Neuronal stem cell (in vitro differentiated cells): ENCODE measurements at regions not wholly inside any gene's neighbourhood (a gene's known extent, or its start where the extent isn't known, plus 50 kb on each side); places are given as distances from the start of the nearest gene placed in this dataset.

ENCODE experiments used
- DNase-seq: peaks from one replicate; pipeline ENCODE4 v3.0.0-alpha.2; 2013; ENCODE audit warnings: low spot score
- H2AFZ ChIP-seq: one replicate; pipeline ENCODE4 v1.6.1; 2013; ENCODE audit warnings: mild to moderate bottlenecking, low read length, inconsistent platforms
- H2AK5ac ChIP-seq: 2 replicates; pipeline ENCODE4 v1.6.1; 2013; ENCODE audit warnings: low read depth, mild to moderate bottlenecking, inconsistent platforms, low read length, moderate library complexity, mixed read lengths
- H2BK120ac ChIP-seq: 2 replicates; pipeline ENCODE4 v1.6.1; 2013; ENCODE audit warnings: low read depth, mild to moderate bottlenecking, inconsistent platforms, low read length, moderate library complexity, mixed read lengths
- H2BK12ac ChIP-seq: one replicate; pipeline ENCODE4 v1.6.1; 2013; ENCODE audit warnings: low read length, inconsistent platforms
- H2BK15ac ChIP-seq: 2 replicates; pipeline ENCODE4 v1.6.1; 2013; ENCODE audit warnings: mild to moderate bottlenecking, low read length, inconsistent platforms, mixed read lengths
- H2BK5ac ChIP-seq: one replicate; pipeline ENCODE4 v1.6.1; 2013; ENCODE audit warnings: inconsistent platforms, mild to moderate bottlenecking, low read length, moderate library complexity
- H3K14ac ChIP-seq: one replicate; pipeline ENCODE4 v1.6.1; 2013; ENCODE audit warnings: low read length, inconsistent platforms
- H3K18ac ChIP-seq: 2 replicates; pipeline ENCODE4 v1.6.1; 2013; ENCODE audit warnings: low read length, inconsistent platforms
- H3K23ac ChIP-seq: 2 replicates; pipeline ENCODE4 v1.6.1; 2013; ENCODE audit warnings: low read depth, mild to moderate bottlenecking, mixed read lengths, low read length, inconsistent platforms; ENCODE audit not compliant: poor library complexity
- H3K27ac ChIP-seq: replicated peaks from 3 replicates; pipeline ENCODE4 v1.5.1; 2013; ENCODE audit warnings: low read length, inconsistent platforms
- H3K27me3 ChIP-seq, 3 experiments: 2 replicates each; pipeline ENCODE4 v1.6.1; 2013; ENCODE audit warnings: low read length in 3 of 3, mild to moderate bottlenecking in 2 of 3, inconsistent platforms in 1 of 3, low read depth in 1 of 3, mixed read lengths in 1 of 3, moderate library complexity in 1 of 3; ENCODE audit not compliant: control insufficient read depth in 3 of 3, insufficient read depth in 3 of 3
- H3K36me3 ChIP-seq, 2 donors: replicated peaks in 1 of 2; 2 replicates each; pipeline ENCODE4 v1.6.1; 2013; ENCODE audit warnings: low read length in 2 of 2; ENCODE audit not compliant: control insufficient read depth in 2 of 2, insufficient read depth in 2 of 2
- H3K4ac ChIP-seq: 2 replicates; pipeline ENCODE4 v1.6.1; 2013; ENCODE audit warnings: inconsistent platforms, mild to moderate bottlenecking, low read length, moderate library complexity
- H3K4me1 ChIP-seq, 2 donors: 1 replicate in 1 of 2; 2 replicates in 1 of 2; pipeline ENCODE4 v1.6.1; 2013; ENCODE audit warnings: low read length in 2 of 2, low read depth in 1 of 2; ENCODE audit not compliant: control insufficient read depth in 2 of 2, insufficient read depth in 1 of 2
- H3K4me2 ChIP-seq: one replicate; pipeline ENCODE4 v1.6.1; 2013; ENCODE audit warnings: mild to moderate bottlenecking, low read length, inconsistent platforms; ENCODE audit not compliant: insufficient read depth, poor library complexity, severe bottlenecking
- H3K4me3 ChIP-seq, 2 donors: 2 replicates each; pipeline ENCODE4 v1.5.1; 2013; ENCODE audit warnings: low read length in 2 of 2, mild to moderate bottlenecking in 2 of 2, inconsistent platforms in 1 of 2, moderate library complexity in 1 of 2
- H3K79me1 ChIP-seq: one replicate; pipeline ENCODE4 v1.6.1; 2013; ENCODE audit warnings: low read depth, mild to moderate bottlenecking, inconsistent platforms, low read length, moderate library complexity
- H3K9ac ChIP-seq: one replicate; pipeline ENCODE4 v1.6.1; 2013; ENCODE audit warnings: mild to moderate bottlenecking, low read depth, low read length, inconsistent platforms; ENCODE audit not compliant: poor library complexity
- H3K9me3 ChIP-seq, 2 donors: replicated peaks in 1 of 2; 2 replicates each; pipeline versions ENCODE3 to v1.6.1; 2013; ENCODE audit warnings: low read length in 2 of 2, mild to moderate bottlenecking in 2 of 2, inconsistent platforms in 1 of 2, low read depth in 1 of 2, mixed read lengths in 1 of 2, moderate library complexity in 1 of 2; ENCODE audit not compliant: control insufficient read depth in 2 of 2, insufficient read depth in 1 of 2
- H4K8ac ChIP-seq: one replicate; pipeline ENCODE4 v1.6.1; 2013; ENCODE audit warnings: low read depth, mild to moderate bottlenecking, inconsistent platforms, low read length, moderate library complexity
- H4K91ac ChIP-seq: one replicate; pipeline ENCODE4 v1.6.1; 2013; ENCODE audit warnings: low read length, low read depth, mild to moderate bottlenecking, inconsistent platforms; ENCODE audit not compliant: poor library complexity
- WGBS, 2 donors: extraction: QIAGEN DNeasy Blood & Tissue Kit; methylation state at CpG; one replicate each; pipeline ENCODE4 v1.1.7; 2013; ENCODE audit warnings: missing lambda C conversion rate in 2 of 2, mixed read lengths in 1 of 2; ENCODE audit not compliant: insufficient read length in 2 of 2, insufficient replicate concordance in 1 of 2; ENCODE audit errors: extremely low coverage in 2 of 2; 5-methylcytosine and 5-hydroxymethylcytosine counted together

DNA sequence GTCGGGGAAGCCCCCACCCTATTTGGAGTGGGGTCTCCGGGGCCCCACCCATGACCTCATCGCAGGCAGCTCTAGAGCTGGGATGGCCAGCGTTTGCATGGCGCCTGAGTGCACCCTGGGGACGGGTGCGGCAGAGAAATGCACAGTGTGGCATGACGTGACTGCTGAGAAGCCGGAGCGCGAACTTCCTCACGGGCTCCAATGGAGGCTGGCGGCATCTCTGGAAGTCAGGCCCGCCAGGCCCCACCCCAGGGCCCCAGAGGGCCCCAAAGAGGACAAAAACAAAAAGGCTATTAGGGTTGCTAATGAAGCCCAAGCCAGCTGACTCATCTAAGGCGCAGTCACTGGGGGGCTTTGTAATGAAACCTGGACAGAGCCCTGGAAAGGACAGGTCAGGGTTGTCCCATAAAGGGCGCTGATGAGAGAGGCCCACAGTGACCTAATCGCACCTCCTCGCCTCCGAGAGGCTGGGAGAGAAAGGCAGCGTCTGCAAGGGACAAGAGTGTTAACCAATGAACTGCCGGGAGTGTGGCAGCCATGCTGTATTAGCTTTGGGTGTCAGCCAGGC lies 86.0 kb upstream of the C1QTNF7 start:
- Histone ChIP-seq H2BK12ac (no peak overlapping the region), H3K27ac (no peak overlapping the region), H3K4ac (no peak overlapping the region), H3K27me3 (no peaks in the 10 kb centered on the region), H2AFZ (no peak overlapping the region), H3K4me2 (no peak overlapping the region), H3K18ac (peak overlapping the region; percentile 49), H2BK15ac (no peak overlapping the region), H3K14ac (no peak overlapping the region), H3K79me1 (no peaks in the 10 kb centered on the region), H3K9me3 (no peaks in the 10 kb centered on the region), H2BK120ac (no peak overlapping the region), H3K9ac (no peak overlapping the region), H2BK5ac (no peak overlapping the region), H2AK5ac (peak overlapping the region; percentile 19), H3K4me1 (no peaks in the 10 kb centered on the region), H4K91ac (no peak overlapping the region), H4K8ac (no peak overlapping the region), H3K23ac (no peak overlapping the region), H3K4me3 (no peak overlapping the region), H3K36me3 (no peaks in the 10 kb centered on the region)
- no CpG with 5 or more reads among the region's 21 CpGs for WGBS, 2 donors
- no peak for DNase-seq

DNA sequence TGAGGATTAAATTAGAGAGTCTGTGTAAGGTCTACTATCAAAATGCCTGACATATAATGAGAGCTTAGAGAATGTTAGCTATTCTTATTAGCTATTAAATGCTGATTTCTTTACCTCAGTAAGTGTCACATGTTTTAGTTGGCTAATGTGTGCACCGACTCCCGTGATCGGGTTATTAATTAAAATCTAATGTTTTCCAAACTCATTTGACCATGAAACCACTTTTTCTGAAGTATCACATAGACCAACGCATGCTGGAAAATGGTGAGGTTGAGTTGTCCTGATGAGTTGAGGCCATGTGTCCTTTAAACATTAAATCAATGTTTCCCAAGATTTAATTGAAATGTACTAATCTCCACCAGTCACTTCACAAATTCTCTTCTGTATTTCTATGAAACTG lies 84.8 kb upstream of the C1QTNF7 start:
- H3K27me3 ChIP-seq = no peaks in the 10 kb centered on the region
- H2BK12ac ChIP-seq = no peak overlapping the region
- no peaks in the 10 kb centered on the region for H3K79me1 ChIP-seq
- H3K14ac ChIP-seq = no peak overlapping the region
- no peak overlapping the region for H4K91ac ChIP-seq
- no peak overlapping the region for H3K23ac ChIP-seq
- H3K4me3 ChIP-seq = no peak overlapping the region
- no peak overlapping the region for H2BK120ac ChIP-seq
- no CpG with 5 or more reads among the region's 4 CpGs for WGBS, 2 donors
- no peaks in the 10 kb centered on the region for H3K9me3 ChIP-seq
- H3K4ac ChIP-seq = no peak overlapping the region
- no peak overlapping the region for H3K18ac ChIP-seq
- H2AFZ ChIP-seq = no peak overlapping the region
- H3K4me1 ChIP-seq = no peaks in the 10 kb centered on the region
- no peak overlapping the region for H4K8ac ChIP-seq
- H3K9ac ChIP-seq = no peak overlapping the region
- H2BK15ac ChIP-seq = no peak overlapping the region
- no peak for DNase-seq
- H3K4me2 ChIP-seq = no peak overlapping the region
- H3K27ac ChIP-seq = no peak overlapping the region
- H3K36me3 ChIP-seq = no peaks in the 10 kb centered on the region
- no peak overlapping the region for H2BK5ac ChIP-seq
- H2AK5ac ChIP-seq = no peak overlapping the region

DNA sequence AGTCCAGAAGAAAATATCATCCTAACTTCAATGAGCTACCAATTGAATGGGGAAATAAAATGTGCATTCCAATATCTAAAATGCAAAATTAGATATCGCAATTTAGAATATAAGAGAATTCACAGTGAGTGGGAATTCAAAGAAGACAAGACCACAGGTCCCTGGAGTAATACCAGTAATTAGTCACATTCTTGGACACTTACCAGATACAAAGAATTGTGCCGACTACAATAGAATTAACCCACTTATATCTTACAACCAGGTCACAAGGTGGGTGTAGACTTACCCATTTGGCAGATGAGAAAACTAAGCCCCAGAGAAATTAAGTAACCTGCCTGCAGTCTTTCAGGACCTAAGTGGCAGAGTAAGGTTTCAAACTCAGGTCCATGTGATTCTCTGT lies 84.3 kb upstream of the C1QTNF7 start:
- Histone ChIP-seq H3K9ac (no peak overlapping the region), H4K8ac (no peak overlapping the region), H4K91ac (no peak overlapping the region), H3K18ac (no peak overlapping the region), H3K4me1 (no peaks in the 10 kb centered on the region), H2BK12ac (no peak overlapping the region), H3K14ac (no peak overlapping the region), H3K36me3 (no peaks in the 10 kb centered on the region), H2AK5ac (no peak overlapping the region), H3K4me3 (no peak overlapping the region), H3K4ac (no peak overlapping the region), H2AFZ (no peak overlapping the region), H3K79me1 (no peaks in the 10 kb centered on the region), H2BK120ac (no peak overlapping the region), H3K23ac (no peak overlapping the region), H3K27me3 (no peaks in the 10 kb centered on the region), H3K27ac (no peak overlapping the region), H3K9me3 (no peaks in the 10 kb centered on the region), H2BK15ac (no peak overlapping the region), H3K4me2 (no peak overlapping the region), H2BK5ac (no peak overlapping the region)
- no peak for DNase-seq
- no CpG with 5 or more reads among the region's 2 CpGs for WGBS, 2 donors

DNA sequence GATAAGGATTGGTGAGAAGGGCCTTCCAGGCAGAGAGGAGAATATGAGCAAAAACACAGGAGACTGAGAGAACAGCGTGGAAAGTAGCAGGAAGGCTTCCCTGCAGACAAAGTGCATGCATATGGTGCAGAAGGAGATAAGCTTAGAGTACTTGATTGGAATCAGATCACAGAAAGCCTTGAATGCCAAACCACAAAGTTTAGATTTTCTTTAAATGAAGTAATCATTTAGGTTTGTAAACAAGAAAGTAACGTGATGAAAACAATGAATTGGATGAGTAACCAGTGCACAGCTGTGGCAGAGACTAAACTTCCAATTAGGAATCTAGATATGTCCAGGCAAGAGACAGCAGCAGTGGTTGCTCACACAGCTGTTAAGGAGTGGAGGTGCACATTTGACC lies 83.8 kb upstream of the C1QTNF7 start:
- no CpG with 5 or more reads among the region's 2 CpGs for WGBS, 2 donors
- no peaks in the 10 kb centered on the region for H3K79me1 ChIP-seq
- H2BK5ac ChIP-seq = no peak overlapping the region
- no peak overlapping the region for H2BK15ac ChIP-seq
- H2AFZ ChIP-seq = no peak overlapping the region
- H2BK12ac ChIP-seq = no peak overlapping the region
- no peaks in the 10 kb centered on the region for H3K9me3 ChIP-seq
- peaks cover 0 to 3% of the 10 kb centered on the region in 2 donors for H3K4me1 ChIP-seq
- H3K36me3 ChIP-seq = no peaks in the 10 kb centered on the region
- no peak overlapping the region for H4K8ac ChIP-seq
- H3K14ac ChIP-seq = no peak overlapping the region
- no peak overlapping the region for H3K4ac ChIP-seq
- no peak overlapping the region for H3K9ac ChIP-seq
- H3K27me3 ChIP-seq = no peaks in the 10 kb centered on the region
- H2AK5ac ChIP-seq = no peak overlapping the region
- no peak for DNase-seq
- no peak overlapping the region for H3K4me2 ChIP-seq
- no peak overlapping the region for H3K23ac ChIP-seq
- no peak overlapping the region for H4K91ac ChIP-seq
- no peak overlapping the region for H2BK120ac ChIP-seq
- H3K4me3 ChIP-seq = no peak overlapping the region
- H3K18ac ChIP-seq = no peak overlapping the region
- H3K27ac ChIP-seq = no peak overlapping the region
